ENCODE measurements at regions not wholly inside any gene's neighbourhood (a gene's known extent, or its start where the extent isn't known, plus 50 kb on each side); places are given as distances from the start of the nearest gene placed in this dataset.

DNA sequence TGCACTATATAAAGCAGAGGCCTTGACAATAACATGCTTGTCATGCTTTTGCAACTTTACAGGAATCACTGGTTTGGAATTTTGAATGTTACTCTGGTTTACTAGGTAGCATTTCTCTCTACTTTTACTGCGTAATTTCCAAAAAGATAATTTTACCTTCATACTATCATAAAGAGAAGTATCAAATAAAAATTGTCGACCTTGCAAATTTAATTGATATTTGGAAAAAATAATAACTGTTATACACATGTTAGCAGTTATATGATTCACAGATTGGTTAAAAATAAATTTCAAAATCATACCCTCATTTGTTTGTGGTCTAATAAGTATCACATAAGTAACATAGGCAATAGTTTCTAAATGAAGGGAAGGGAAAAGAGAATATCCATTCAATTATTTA lies 228.5 kb upstream of the CACNA2D1 start:
- no peak for TF ChIP-seq RCOR1 (IDR thresholded peaks at IDR 0.05; ENCODE audit: insufficient replicate concordance, low read length)
- TF ChIP-seq SMC3 (IDR thresholded peaks at IDR 0.05; ENCODE audit: low read depth, low read length): no peak
- TF ChIP-seq, protein P1, sequence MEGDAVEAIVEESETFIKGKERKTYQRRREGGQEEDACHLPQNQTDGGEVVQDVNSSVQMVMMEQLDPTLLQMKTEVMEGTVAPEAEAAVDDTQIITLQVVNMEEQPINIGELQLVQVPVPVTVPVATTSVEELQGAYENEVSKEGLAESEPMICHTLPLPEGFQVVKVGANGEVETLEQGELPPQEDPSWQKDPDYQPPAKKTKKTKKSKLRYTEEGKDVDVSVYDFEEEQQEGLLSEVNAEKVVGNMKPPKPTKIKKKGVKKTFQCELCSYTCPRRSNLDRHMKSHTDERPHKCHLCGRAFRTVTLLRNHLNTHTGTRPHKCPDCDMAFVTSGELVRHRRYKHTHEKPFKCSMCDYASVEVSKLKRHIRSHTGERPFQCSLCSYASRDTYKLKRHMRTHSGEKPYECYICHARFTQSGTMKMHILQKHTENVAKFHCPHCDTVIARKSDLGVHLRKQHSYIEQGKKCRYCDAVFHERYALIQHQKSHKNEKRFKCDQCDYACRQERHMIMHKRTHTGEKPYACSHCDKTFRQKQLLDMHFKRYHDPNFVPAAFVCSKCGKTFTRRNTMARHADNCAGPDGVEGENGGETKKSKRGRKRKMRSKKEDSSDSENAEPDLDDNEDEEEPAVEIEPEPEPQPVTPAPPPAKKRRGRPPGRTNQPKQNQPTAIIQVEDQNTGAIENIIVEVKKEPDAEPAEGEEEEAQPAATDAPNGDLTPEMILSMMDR (conservative IDR thresholded peaks at IDR 0.05; ENCODE audit: low read depth, low read length): no peak
- TF ChIP-seq POLR2A (IDR thresholded peaks at IDR 0.05; ENCODE audit: low read depth, low read length): no peak
- TF ChIP-seq RAD21 (IDR thresholded peaks at IDR 0.05; ENCODE audit: low read length): no peak
- no peak for TF ChIP-seq MAZ (IDR thresholded peaks at IDR 0.05; ENCODE audit: borderline replicate concordance, low read depth, low read length)
- TF ChIP-seq, protein P2, sequence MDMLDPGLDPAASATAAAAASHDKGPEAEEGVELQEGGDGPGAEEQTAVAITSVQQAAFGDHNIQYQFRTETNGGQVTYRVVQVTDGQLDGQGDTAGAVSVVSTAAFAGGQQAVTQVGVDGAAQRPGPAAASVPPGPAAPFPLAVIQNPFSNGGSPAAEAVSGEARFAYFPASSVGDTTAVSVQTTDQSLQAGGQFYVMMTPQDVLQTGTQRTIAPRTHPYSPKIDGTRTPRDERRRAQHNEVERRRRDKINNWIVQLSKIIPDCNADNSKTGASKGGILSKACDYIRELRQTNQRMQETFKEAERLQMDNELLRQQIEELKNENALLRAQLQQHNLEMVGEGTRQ (IDR thresholded peaks at IDR 0.05; ENCODE audit: low read depth, low read length): no peak
